HCT116 (cell line): ENCODE measurements at regions not wholly inside any gene's neighbourhood (a gene's known extent, or its start where the extent isn't known, plus 50 kb on each side); places are given as distances from the start of the nearest gene placed in this dataset.
"Not testable (repeated sequence)": the region's sequence is repeated elsewhere in the genome, so short reads cannot be mapped to it uniquely, and the experiment has no call there.

Experiments
- ATAC-seq: fragments of 200-7000 bp; cut with Tn5 transposase; 2 replicates; pipeline ENCODE4 v1.9.1; 2020; ENCODE audit warnings: mild to moderate bottlenecking, moderate library complexity
- BruUV-seq: library from RNA; stranded (reverse); fragments of 400-500 nt; replicated peaks from 2 replicates; lab custom pipeline; 2021; lab: Mats Ljungman, UMichigan
- CTCF ChIA-PET: fragments of 300-600 bp; sonication (Branson Sonifier 250); formaldehyde crosslinking; loops from one replicate; lab custom pipeline; 2021; ENCODE audit warnings: antibody characterized with exemption; lab: Charles Lee
- POLR2A ChIA-PET: fragments of 300-600, 350-600 bp; sonication (Branson Sonifier 250); formaldehyde crosslinking; loops from one replicate; lab custom pipeline; 2021; ENCODE audit warnings: antibody characterized with exemption; lab: Charles Lee
- RAD21 ChIA-PET, 2 experiments: fragments of 300-600 bp; sonication (Branson Sonifier 250); formaldehyde crosslinking; loops; one replicate each; lab custom pipeline; 2023; ENCODE audit warnings: low total read pairs in 2 of 2; ENCODE audit not compliant: uncharacterized antibody in 2 of 2, unreplicated experiment in 2 of 2, low non-redundant PET in 1 of 2; lab: Charles Lee
- DNase-seq: peaks from one replicate; pipeline ENCODE4 v3.0.0-alpha.2; 2010; ENCODE audit warnings: low read depth, low spot score
- H2AFZ ChIP-seq: fragments of 200-600 bp; shearing (Covaris generic), sonication (generic); 2 replicates; pipeline ENCODE4 v1.6.1; 2017; ENCODE audit warnings: low read depth, mixed run types, mixed read lengths, antibody characterized with exemption, low read length; ENCODE audit not compliant: poor library complexity, severe bottlenecking
- H3K27ac ChIP-seq: 2 replicates; pipeline ENCODE4 v1.5.1; 2012; ENCODE audit warnings: low read depth, low read length
- H3K27me3 ChIP-seq: fragments of 200-600 bp; sonication (generic); 2 replicates; pipeline ENCODE4 v1.6.1; 2016; ENCODE audit warnings: mixed run types, low read length, mixed read lengths; ENCODE audit not compliant: insufficient read depth
- H3K36me3 ChIP-seq, 2 experiments: fragments of 200-500 bp in 1 of 2; fragments of 200-600 bp in 1 of 2; sonication (Bioruptor generic) in 1 of 2; sonication (generic) in 1 of 2; 2 replicates each; pipeline versions ENCODE4 v1.5.1 to v1.6.1; 2014 to 2016; ENCODE audit warnings: low read length in 2 of 2, inconsistent platforms in 1 of 2, mixed read lengths in 1 of 2, mixed run types in 1 of 2; ENCODE audit not compliant: insufficient read depth in 2 of 2, control insufficient read depth in 1 of 2
- H3K4me1 ChIP-seq, 2 experiments: fragments of 200-600 bp in 1 of 2; sonication (generic) in 1 of 2; 2 replicates each; pipeline versions ENCODE4 v1.5.1 to v1.6.1; 2012 to 2017; ENCODE audit warnings: low read length in 2 of 2, inconsistent platforms in 1 of 2, mild to moderate bottlenecking in 1 of 2, mixed read lengths in 1 of 2, mixed run types in 1 of 2, moderate library complexity in 1 of 2; ENCODE audit not compliant: insufficient read depth in 2 of 2, control insufficient read depth in 1 of 2
- H3K4me2 ChIP-seq: fragments of 200-600 bp; sonication (generic); 2 replicates; pipeline ENCODE4 v1.6.1; 2017; ENCODE audit warnings: mixed run types, low read length, mixed read lengths
- H3K4me3 ChIP-seq, 2 experiments: fragments of 200-600 bp in 1 of 2; sonication (generic) in 1 of 2; replicated peaks in 1 of 2; 2 replicates each; pipeline ENCODE4 v1.5.1; 2011 to 2016; ENCODE audit warnings: low read length in 2 of 2, control low read depth in 1 of 2, low read depth in 1 of 2, mild to moderate bottlenecking in 1 of 2, mixed read lengths in 1 of 2, mixed run types in 1 of 2
- H3K79me2 ChIP-seq: fragments of 200-600 bp; sonication (generic); 2 replicates; pipeline ENCODE4 v1.6.1; 2017; ENCODE audit warnings: mild to moderate bottlenecking, mixed run types, low read length, moderate library complexity, mixed read lengths; ENCODE audit not compliant: insufficient read depth
- H3K9ac ChIP-seq: fragments of 200-600 bp; sonication (generic); 2 replicates; pipeline ENCODE4 v1.6.1; 2016; ENCODE audit warnings: low read length, mixed read lengths
- H3K9me2 ChIP-seq: fragments of 200-600 bp; sonication (generic), shearing (Covaris generic); 2 replicates; pipeline ENCODE4 v1.6.1; 2017; ENCODE audit warnings: mixed run types, mild to moderate bottlenecking, moderate library complexity; ENCODE audit not compliant: insufficient read depth
- H3K9me3 ChIP-seq, 2 experiments: fragments of 200-500 bp in 1 of 2; fragments of 200-600 bp in 1 of 2; sonication (Bioruptor generic) in 1 of 2; sonication (generic) in 1 of 2; 2 replicates each; pipeline ENCODE4 v1.6.1; 2014 to 2017; ENCODE audit warnings: low read length in 2 of 2, mixed read lengths in 2 of 2, inconsistent platforms in 1 of 2, low read depth in 1 of 2, mild to moderate bottlenecking in 1 of 2, mixed run types in 1 of 2, moderate library complexity in 1 of 2; ENCODE audit not compliant: control insufficient read depth in 1 of 2, insufficient read depth in 1 of 2
- H4K20me1 ChIP-seq: fragments of 200-600 bp; sonication (generic), shearing (Covaris generic); 2 replicates; pipeline ENCODE4 v1.6.1; 2017; ENCODE audit warnings: mixed run types, mild to moderate bottlenecking, moderate library complexity; ENCODE audit not compliant: insufficient read depth
- intact Hi-C: fragments of 100-400 bp; cut with micrococcal nuclease; formaldehyde crosslinking; loops from 2 replicates; pipeline ENCODE4 v1.10.0; 2022

DNA sequence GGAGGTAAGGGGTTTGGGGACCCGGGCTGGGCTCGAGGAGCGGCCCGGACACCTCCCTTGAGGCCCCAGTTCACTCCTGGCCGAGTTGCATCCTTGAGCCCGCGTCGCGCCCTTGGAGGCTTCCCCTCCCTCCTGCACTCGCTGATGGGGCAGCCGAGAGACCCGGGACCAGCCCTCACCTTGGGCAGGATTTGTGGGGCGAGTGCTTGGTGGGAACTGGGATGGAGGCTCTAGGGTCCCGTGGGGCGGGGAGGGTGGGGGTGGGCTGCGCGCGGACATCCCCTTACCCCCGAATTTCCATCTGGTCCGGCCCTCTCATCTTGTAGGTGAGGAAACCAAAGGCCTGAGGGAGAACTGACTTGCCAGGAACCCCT is 134.9 kb upstream of the ERV3-1 start:
- H3K36me3 ChIP-seq, POLR2A ChIA-PET, H3K4me3 ChIP-seq, RAD21 ChIA-PET, DNase-seq, H3K4me2 ChIP-seq, H3K9me2 ChIP-seq, H3K9me3 ChIP-seq, BruUV-seq, H3K9ac ChIP-seq, H4K20me1 ChIP-seq, H3K4me1 ChIP-seq, H2AFZ ChIP-seq, CTCF ChIA-PET, ATAC-seq, intact Hi-C loops, H3K27ac ChIP-seq, H3K79me2 ChIP-seq, H3K27me3 ChIP-seq: not testable (repeated sequence)

DNA sequence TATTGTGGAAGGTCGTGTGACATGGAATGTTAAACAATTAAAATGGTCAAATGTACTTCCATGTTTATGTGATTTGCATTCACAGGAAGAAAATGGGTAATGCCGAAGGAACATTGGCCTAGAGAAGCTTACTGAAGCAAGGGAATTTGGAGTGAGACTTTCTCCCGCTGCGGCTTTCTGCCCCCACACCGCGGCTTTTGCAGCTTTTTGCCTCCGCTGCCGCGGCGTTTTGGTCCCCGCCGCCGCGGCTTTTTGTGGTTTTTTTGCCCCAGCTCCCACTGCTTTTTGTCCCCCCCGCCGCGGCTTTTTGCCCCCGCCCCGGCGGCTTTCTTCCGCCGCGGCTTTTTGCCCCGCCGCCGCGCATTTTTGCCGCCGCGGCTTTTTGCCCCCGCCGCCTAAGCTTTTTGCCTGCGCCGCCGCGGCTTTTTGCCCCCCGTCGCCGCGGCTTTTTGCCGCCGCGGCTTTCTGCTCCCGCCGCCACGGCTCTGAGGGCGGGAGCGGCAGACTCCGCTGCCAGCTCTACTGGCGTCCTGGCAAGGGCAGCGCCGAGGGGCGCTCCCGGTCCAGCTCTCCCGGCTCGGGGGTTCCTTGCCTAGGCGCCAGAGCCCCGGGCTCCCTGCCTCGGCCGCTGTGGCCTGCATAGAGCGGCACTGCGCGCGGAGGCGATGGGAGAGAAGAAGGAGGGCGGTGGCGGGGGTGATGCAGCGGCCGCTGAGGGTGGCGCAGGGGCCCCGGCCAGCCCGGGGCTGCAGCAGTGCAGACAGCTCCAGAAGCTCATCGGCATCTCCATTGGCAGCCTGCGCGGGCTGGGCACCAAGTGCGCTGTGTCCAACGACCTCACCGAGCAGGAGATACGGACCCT is 134.3 kb upstream of the ERV3-1 start:
- H3K27ac ChIP-seq, H3K9me3 ChIP-seq, H3K4me3 ChIP-seq, H4K20me1 ChIP-seq, H3K79me2 ChIP-seq, POLR2A ChIA-PET, H3K4me1 ChIP-seq, intact Hi-C loops, H2AFZ ChIP-seq, H3K4me2 ChIP-seq, RAD21 ChIA-PET, CTCF ChIA-PET, DNase-seq, ATAC-seq, H3K9me2 ChIP-seq, BruUV-seq, H3K36me3 ChIP-seq, H3K27me3 ChIP-seq, H3K9ac ChIP-seq: not testable (repeated sequence)

DNA sequence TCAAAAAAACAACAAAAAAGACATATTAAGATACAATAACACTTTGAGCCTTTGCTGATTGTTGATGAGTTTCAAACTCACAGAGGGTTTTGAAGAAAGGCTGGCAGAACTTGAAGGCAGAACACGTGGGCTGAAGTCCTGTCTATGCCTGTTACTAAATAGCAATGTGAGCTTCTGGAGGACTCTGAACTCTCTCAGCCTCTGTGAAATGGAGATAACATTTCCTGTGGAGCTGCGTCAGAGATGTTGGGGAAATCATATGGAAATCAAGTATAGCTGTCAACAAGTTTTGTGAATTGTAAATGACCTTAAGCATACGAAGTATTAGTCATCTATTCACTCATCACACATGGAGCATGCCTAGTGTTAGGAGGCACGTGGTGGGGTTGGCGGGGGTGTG is 130.4 kb upstream of the ERV3-1 start:
- H3K4me2 ChIP-seq, H3K9ac ChIP-seq, ATAC-seq, RAD21 ChIA-PET, DNase-seq, CTCF ChIA-PET, H3K79me2 ChIP-seq, H3K9me2 ChIP-seq, H3K4me3 ChIP-seq, intact Hi-C loops, H2AFZ ChIP-seq, H3K4me1 ChIP-seq, H3K27me3 ChIP-seq, BruUV-seq, H4K20me1 ChIP-seq, H3K27ac ChIP-seq, H3K36me3 ChIP-seq, POLR2A ChIA-PET, H3K9me3 ChIP-seq: not testable (repeated sequence)

DNA sequence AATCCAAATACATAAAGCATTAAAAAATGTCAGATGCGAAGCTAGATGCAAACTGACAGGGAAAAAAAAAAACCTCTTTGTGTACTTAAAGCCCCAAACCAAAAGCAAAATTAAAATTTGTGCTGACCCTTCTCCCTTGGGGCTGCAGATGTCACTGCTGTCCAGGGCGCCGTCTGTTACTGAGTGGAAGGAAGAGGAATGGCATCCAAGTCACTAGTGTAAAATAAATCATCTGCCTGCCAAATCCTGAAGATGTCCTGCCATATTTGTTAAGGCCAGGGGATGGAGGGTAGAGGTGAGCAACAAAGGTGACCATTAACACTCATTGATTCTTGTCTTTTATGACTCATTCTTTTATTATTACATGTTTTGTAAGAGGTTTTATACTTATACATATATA is 126.6 kb upstream of the ERV3-1 start:
- H3K79me2 ChIP-seq, H3K4me1 ChIP-seq, RAD21 ChIA-PET, BruUV-seq, H3K9me3 ChIP-seq, POLR2A ChIA-PET, DNase-seq, H2AFZ ChIP-seq, H3K27ac ChIP-seq, H3K27me3 ChIP-seq, H3K4me2 ChIP-seq, intact Hi-C loops, H4K20me1 ChIP-seq, CTCF ChIA-PET, H3K36me3 ChIP-seq, H3K4me3 ChIP-seq, H3K9ac ChIP-seq, H3K9me2 ChIP-seq: not testable (repeated sequence)
- ATAC-seq: peak; percentile 82
